WI38 (cell line): ENCODE measurements at regions not wholly inside any gene's neighbourhood (a gene's known extent, or its start where the extent isn't known, plus 50 kb on each side); places are given as distances from the start of the nearest gene placed in this dataset.
"Not testable (repeated sequence)": the region's sequence is repeated elsewhere in the genome, so short reads cannot be mapped to it uniquely, and the experiment has no call there.

Experiments used
- H3K4me3 ChIP-seq: 2 replicates; pipeline ENCODE4 v1.5.1; 2011; ENCODE audit warnings: low read depth, mild to moderate bottlenecking, control low read depth, low read length
- CTCF ChIP-seq: IDR thresholded peaks from 2 replicates; pipeline ENCODE4 v1.5.1; 2012; ENCODE audit warnings: low read depth, mild to moderate bottlenecking, control low read depth, low read length

GRCh38 chr1:209123601-209124000, 459.9 kb upstream of the CAMK1G start:
- H3K4me3 ChIP-seq = no peak overlapping the region
- no peak for TF ChIP-seq CTCF

- H3K4me3 ChIP-seq = not testable (repeated sequence)
Observed at GRCh38 chr1:209129091-209129490, 454.4 kb upstream of the CAMK1G start.

GRCh38 chr1:209130886-209131285, 452.6 kb upstream of the CAMK1G start:
- no peak for TF ChIP-seq CTCF
- H3K4me3 ChIP-seq = no peak overlapping the region

GRCh38 chr1:209132736-209133467, 450.6 kb upstream of the CAMK1G start:
- no peak overlapping the region for H3K4me3 ChIP-seq
- no peak for TF ChIP-seq CTCF

- no peak for TF ChIP-seq CTCF
- H3K4me3 ChIP-seq = no peak overlapping the region
Observed at GRCh38 chr1:209134001-209134400, 449.5 kb upstream of the CAMK1G start.

- no peak overlapping the region for H3K4me3 ChIP-seq
- TF ChIP-seq CTCF = no peak
Observed at GRCh38 chr1:209143916-209144315, 439.6 kb upstream of the CAMK1G start.

- no peak for TF ChIP-seq CTCF
- no peak overlapping the region for H3K4me3 ChIP-seq
Observed at GRCh38 chr1:209150114-209150513, 433.4 kb upstream of the CAMK1G start.

- no peak for TF ChIP-seq CTCF
- no peak overlapping the region for H3K4me3 ChIP-seq
Observed at GRCh38 chr1:209153411-209153810, 430.1 kb upstream of the CAMK1G start.
